GM06990 (cell line): ENCODE measurements at regions not wholly inside any gene's neighbourhood (a gene's known extent, or its start where the extent isn't known, plus 50 kb on each side); places are given as distances from the start of the nearest gene placed in this dataset.

Source experiments
- DNase-seq: peaks from one replicate; pipeline ENCODE4 v3.0.0-alpha.2; 2011; ENCODE audit not compliant: insufficient read length; ENCODE audit errors: extremely low read depth
- H3K27me3 ChIP-seq: replicated peaks from 2 replicates; pipeline ENCODE4 v1.6.0; 2011; ENCODE audit warnings: low read length; ENCODE audit not compliant: control insufficient read depth, insufficient read depth
- H3K36me3 ChIP-seq: 2 replicates; pipeline ENCODE4 v1.5.1; 2011; ENCODE audit warnings: low read length; ENCODE audit not compliant: control insufficient read depth, insufficient read depth
- H3K4me3 ChIP-seq: replicated peaks from 2 replicates; pipeline ENCODE4 v1.5.1; 2011; ENCODE audit warnings: low read depth, mild to moderate bottlenecking, control low read depth, low read length
- CTCF ChIP-seq: IDR thresholded peaks from 2 replicates; pipeline ENCODE4 v1.5.1; 2011; ENCODE audit warnings: low read length, control low read depth, mild to moderate bottlenecking, inconsistent platforms; ENCODE audit not compliant: insufficient read depth, poor library complexity, severe bottlenecking

GRCh38 chr4:175460414-175460813, 351.6 kb downstream of the GPM6A start:
- H3K27me3 ChIP-seq = no peaks in the 10 kb centered on the region
- no peaks in the 10 kb centered on the region for H3K36me3 ChIP-seq
- no peak overlapping the region for H3K4me3 ChIP-seq
- TF ChIP-seq CTCF = no peak
- no peak for DNase-seq

GRCh38 chr4:175469514-175469913, 342.6 kb downstream of the GPM6A start:
- no peak for DNase-seq
- no peak for TF ChIP-seq CTCF
- no peaks in the 10 kb centered on the region for H3K36me3 ChIP-seq
- H3K4me3 ChIP-seq = no peak overlapping the region
- no peaks in the 10 kb centered on the region for H3K27me3 ChIP-seq

- DNase-seq = no peak
- Histone ChIP-seq H3K27me3 (no peaks in the 10 kb centered on the region), H3K36me3 (no peaks in the 10 kb centered on the region), H3K4me3 (no peak overlapping the region)
- TF ChIP-seq CTCF = no peak
These were observed 341.9 kb downstream of the GPM6A start for GRCh38 chr4:175470131-175470530.

- no peaks in the 10 kb centered on the region for H3K27me3 ChIP-seq
- H3K36me3 ChIP-seq = no peaks in the 10 kb centered on the region
- no peak for TF ChIP-seq CTCF
- no peak for DNase-seq
- no peak overlapping the region for H3K4me3 ChIP-seq
These were observed 331.7 kb downstream of the GPM6A start for GRCh38 chr4:175480404-175480803.

- H3K27me3 ChIP-seq = no peaks in the 10 kb centered on the region
- no peak for DNase-seq
- H3K36me3 ChIP-seq = no peaks in the 10 kb centered on the region
- TF ChIP-seq CTCF = no peak
- no peak overlapping the region for H3K4me3 ChIP-seq
These were observed 312.2 kb downstream of the GPM6A start for GRCh38 chr4:175499735-175500352.

GRCh38 chr4:175504318-175504717, 307.7 kb downstream of the GPM6A start:
- H3K27me3 ChIP-seq = no peaks in the 10 kb centered on the region
- DNase-seq = no peak
- H3K4me3 ChIP-seq = no peak overlapping the region
- no peak for TF ChIP-seq CTCF
- H3K36me3 ChIP-seq = no peaks in the 10 kb centered on the region
